Pancreas (tissue), 10 donors: ENCODE measurements at regions not wholly inside any gene's neighbourhood (a gene's known extent, or its start where the extent isn't known, plus 50 kb on each side); places are given as distances from the start of the nearest gene placed in this dataset.
A peak's percentile ranks its signal among the peaks of the same experiment; 100 is the strongest.

Experiments
- ATAC-seq, 4 donors: fragments of 200-7000 bp; cut with Tn5 transposase; one replicate each; pipeline versions ENCODE4 v1.8.0 to v1.9.1; 2020; ENCODE audit warnings: mild to moderate bottlenecking in 4 of 4, moderate library complexity in 4 of 4
- DNase-seq, 6 donors: peaks; one replicate each; pipeline ENCODE4 v3.0.0-alpha.2; 2020
- FAIRE-seq: peaks from 2 replicates; lab custom pipeline; 2012; peaks lifted over from hg19 to GRCh38; lab: Jason Lieb, UNC
- H3K27ac ChIP-seq, 4 donors: fragments of 200-600 bp; sonication (generic); 1 replicate in 3 of 4; 2 replicates in 1 of 4; pipeline versions ENCODE4 v1.5.0 to v1.8.0; 2020
- H3K27me3 ChIP-seq, 4 donors: fragments of 200-600 bp; one replicate each; pipeline ENCODE4 v1.8.0; 2021
- H3K36me3 ChIP-seq, 3 donors: fragments of 200-600 bp; sonication (generic) in 1 of 3; one replicate each; pipeline versions ENCODE4 v1.5.0 to v1.8.0; 2020 to 2021
- H3K4me1 ChIP-seq, 3 donors: fragments of 200-600 bp; one replicate each; pipeline ENCODE4 v1.8.0; 2021
- H3K4me3 ChIP-seq, 4 donors: fragments of 200-600 bp; sonication (generic) in 2 of 4; one replicate each; pipeline versions ENCODE4 v1.5.0 to v1.8.0; 2020 to 2021
- H3K9me3 ChIP-seq, 4 donors: fragments of 200-600 bp; one replicate each; pipeline ENCODE4 v1.8.0; 2021
- WGBS, 2 donors: extraction: QIAGEN DNeasy Blood & Tissue Kit; methylation state at CpG; one replicate each; pipeline ENCODE4 v1.1.7; 2013; 5-methylcytosine and 5-hydroxymethylcytosine counted together
- intact Hi-C, 3 donors: fragments of 100-400 bp; cut with DNase I; formaldehyde crosslinking; loops; one replicate each; pipeline versions ENCODE4 v1.11.1 to v1.14.2; 2022
- TF ChIP-seq, protein P1 (sequence below), 4 donors: fragments of 200-600 bp; sonication (generic) in 3 of 4; IDR thresholded peaks; one replicate each; pipeline versions ENCODE4 v1.5.0 to v1.8.0; 2021; ENCODE audit warnings: antibody characterized with exemption in 4 of 4
- donor health status: healthy with polysubstance abuse.
- donor health status: DM: no; HTN: no; CAD: no; lungs with moderate emphysema.
- donor health status: DM: no; HTN: no; CAD: no.
- donor health status: control.
- donor health status: control.
- donor health status: Bipolar disorder and iron deficiency.
- donor health status: DM: yes; HTN: yes; CAD: no.
- donor health status: DM: no; HTN: no; CAD: no.
- donor health status: DM: no; HTN: no; CAD: no.
- donor health status: DM: yes; HTN: yes; CAD: no.

GRCh38 chr6:71373943-71374342 is 85.3 kb downstream of the OGFRL1 start:
- Histone ChIP-seq H3K36me3 (peaks cover 0 to 20% (median 0%) of the 10 kb centered on the region in 3 donors), H3K9me3 (no peaks in the 10 kb centered on the region), H3K27me3 (no peaks in the 10 kb centered on the region), H3K27ac (no peak overlapping the region), H3K4me3 (no peak overlapping the region), H3K4me1 (peaks cover 5 to 24% (median 18%) of the 10 kb centered on the region in 3 donors)
- WGBS, 2 donors, result 84 to 91% methylated on average over 1 of the region's 1 CpG
- TF ChIP-seq, protein P1, sequence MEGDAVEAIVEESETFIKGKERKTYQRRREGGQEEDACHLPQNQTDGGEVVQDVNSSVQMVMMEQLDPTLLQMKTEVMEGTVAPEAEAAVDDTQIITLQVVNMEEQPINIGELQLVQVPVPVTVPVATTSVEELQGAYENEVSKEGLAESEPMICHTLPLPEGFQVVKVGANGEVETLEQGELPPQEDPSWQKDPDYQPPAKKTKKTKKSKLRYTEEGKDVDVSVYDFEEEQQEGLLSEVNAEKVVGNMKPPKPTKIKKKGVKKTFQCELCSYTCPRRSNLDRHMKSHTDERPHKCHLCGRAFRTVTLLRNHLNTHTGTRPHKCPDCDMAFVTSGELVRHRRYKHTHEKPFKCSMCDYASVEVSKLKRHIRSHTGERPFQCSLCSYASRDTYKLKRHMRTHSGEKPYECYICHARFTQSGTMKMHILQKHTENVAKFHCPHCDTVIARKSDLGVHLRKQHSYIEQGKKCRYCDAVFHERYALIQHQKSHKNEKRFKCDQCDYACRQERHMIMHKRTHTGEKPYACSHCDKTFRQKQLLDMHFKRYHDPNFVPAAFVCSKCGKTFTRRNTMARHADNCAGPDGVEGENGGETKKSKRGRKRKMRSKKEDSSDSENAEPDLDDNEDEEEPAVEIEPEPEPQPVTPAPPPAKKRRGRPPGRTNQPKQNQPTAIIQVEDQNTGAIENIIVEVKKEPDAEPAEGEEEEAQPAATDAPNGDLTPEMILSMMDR (IDR thresholded peaks at IDR 0.05), result no peak
- intact Hi-C loops, result no loop called here
- ATAC-seq (no peak), DNase-seq (no peak), FAIRE-seq (no peak)

DNA sequence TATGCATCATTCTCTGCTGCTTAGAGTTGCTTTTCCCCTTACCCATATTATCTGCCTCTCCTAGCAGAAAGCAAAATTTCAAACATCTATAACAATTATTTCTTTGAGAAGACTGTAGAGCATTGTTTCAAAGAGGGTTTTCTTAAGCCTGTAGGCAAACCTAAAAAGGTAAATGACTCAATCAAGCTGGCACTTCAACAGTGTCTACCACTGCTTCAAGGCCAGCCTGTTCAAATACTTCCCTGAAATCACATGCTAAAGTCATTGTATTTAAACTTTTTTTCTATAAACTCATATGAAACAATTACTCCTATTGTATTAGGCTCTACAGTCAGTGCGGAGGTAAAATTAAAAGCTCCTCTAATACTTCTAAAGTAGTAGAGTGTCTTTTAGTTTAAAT is 87.1 kb downstream of the OGFRL1 start:
- TF ChIP-seq, protein P1 (IDR thresholded peaks at IDR 0.05), result no peak
- FAIRE-seq (no peak), DNase-seq (peak in 3 of 6 donors; percentile 45 to 49 (median 45))

DNA sequence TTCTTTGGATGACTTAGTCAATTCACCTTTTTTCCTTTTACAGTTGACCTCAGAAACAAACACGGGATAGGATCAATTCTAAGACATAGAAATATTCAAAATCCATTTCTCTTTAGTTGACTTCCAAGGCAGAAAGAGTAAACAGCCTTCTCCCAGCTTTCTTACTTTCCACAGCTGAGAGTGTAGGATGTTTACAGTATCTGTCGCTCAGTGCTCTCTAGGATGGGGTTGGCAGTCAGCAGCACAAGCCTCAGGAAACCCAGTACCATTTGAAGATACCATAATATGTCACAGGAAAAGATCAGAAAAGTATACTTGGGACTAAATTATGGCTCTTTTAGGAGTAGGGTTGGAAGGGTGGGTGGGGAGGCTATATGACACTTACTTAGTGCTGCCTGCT is 88.2 kb downstream of the OGFRL1 start:
- no peaks in the 10 kb centered on the region for H3K27me3 ChIP-seq
- H3K27ac ChIP-seq, result peak overlapping the region in 2 of 4 donors; percentile 67 to 74
- DNase-seq (no peak), ATAC-seq (peak; percentile 43 to 77 (median 64)), FAIRE-seq (no peak)
- no peaks in the 10 kb centered on the region for H3K9me3 ChIP-seq
- H3K36me3 ChIP-seq, result peaks cover 0 to 13% (median 0%) of the 10 kb centered on the region in 3 donors
- peaks cover 5 to 24% (median 22%) of the 10 kb centered on the region in 3 donors for H3K4me1 ChIP-seq
- WGBS, 2 donors, result 36 to 52% methylated on average over 2 of the region's 2 CpGs
- H3K4me3 ChIP-seq, result no peak overlapping the region
- intact Hi-C loops, result no loop called here
- TF ChIP-seq, protein P1 (IDR thresholded peaks at IDR 0.05), result no peak

More for the DNA sequence above, 87.1 kb downstream of the OGFRL1 start:
- ATAC-seq, result peak; percentile 89 to 95 (median 94)
- H3K36me3 ChIP-seq, result peaks cover 0 to 20% (median 0%) of the 10 kb centered on the region in 3 donors
- H3K27ac ChIP-seq, result peak overlapping the region in 2 of 4 donors; percentile 67 to 74
- 21 to 35% methylated on average over 1 of the region's 1 CpG for WGBS, 2 donors
- H3K4me1 ChIP-seq, result peaks cover 5 to 24% (median 22%) of the 10 kb centered on the region in 3 donors
- no peaks in the 10 kb centered on the region for H3K9me3 ChIP-seq
- H3K27me3 ChIP-seq, result no peaks in the 10 kb centered on the region
- intact Hi-C loops, result no loop called here
- H3K4me3 ChIP-seq, result no peak overlapping the region

DNA sequence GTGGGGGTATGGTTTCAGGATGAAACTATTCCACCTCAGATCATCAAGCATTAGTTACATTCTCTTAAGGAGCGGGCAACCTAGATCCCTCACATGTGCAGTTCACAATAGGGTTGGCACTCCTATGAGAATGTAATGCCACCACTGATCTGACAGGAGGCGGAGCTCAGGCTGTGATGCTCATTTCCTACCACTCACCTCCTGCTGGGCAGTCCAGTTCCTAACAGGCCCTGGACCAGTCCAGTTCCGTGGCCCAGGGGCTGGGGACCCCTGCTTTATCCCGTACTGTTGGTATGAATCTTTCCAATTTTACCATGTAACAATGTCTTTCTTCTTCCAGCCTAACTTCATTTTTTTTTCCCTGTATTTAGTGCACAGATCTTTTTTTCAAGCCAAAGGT is 94.9 kb downstream of the OGFRL1 start:
- Histone ChIP-seq H3K27ac (no peak overlapping the region), H3K4me1 (peaks cover 0 to 21% (median 4%) of the 10 kb centered on the region in 3 donors), H3K9me3 (no peaks in the 10 kb centered on the region), H3K27me3 (no peaks in the 10 kb centered on the region), H3K36me3 (no peaks in the 10 kb centered on the region), H3K4me3 (no peak overlapping the region)
- TF ChIP-seq, protein P1 (IDR thresholded peaks at IDR 0.05), result no peak
- ATAC-seq (peak in 3 of 4 donors; percentile 40 to 57 (median 46)), DNase-seq (peak in 1 of 6 donors; percentile 24), FAIRE-seq (no peak)
- intact Hi-C loops, result loop anchor here in 2 of 3 donors (10.0 kb wide), 1 partner anchor 121 kb away; no protein-coding TSS in a partner anchor
- 76 to 80% methylated on average over 4 of the region's 4 CpGs for WGBS, 2 donors

DNA sequence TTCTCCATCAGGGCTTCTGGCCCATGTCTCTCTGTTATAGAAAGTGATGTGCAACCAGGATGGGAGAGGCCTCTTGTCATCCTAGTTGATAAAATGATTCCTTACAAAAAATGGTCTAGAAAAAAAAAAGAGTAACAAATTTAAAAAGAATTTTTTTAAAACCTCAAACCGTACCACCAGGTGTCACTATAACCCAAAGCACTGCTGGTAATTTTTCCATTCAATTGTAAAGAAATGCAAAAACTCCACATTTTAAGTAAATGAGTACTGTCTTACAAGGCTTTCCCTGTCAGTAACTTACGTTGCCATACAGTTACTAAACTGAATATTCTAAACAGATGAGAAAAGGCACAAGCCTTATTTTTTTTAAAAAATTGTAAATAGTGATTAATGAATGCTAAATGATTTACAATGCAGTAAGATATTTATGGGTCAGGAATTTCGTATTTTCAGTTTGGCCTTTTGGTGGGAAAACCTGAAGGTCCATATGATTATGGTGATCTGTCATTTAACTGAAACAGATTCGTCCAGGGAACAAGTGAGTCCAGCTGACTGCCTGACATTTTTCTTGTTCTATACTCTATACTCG is 95.4 kb downstream of the OGFRL1 start:
- 32% methylated on average over 5 of the region's 5 CpGs for WGBS, 2 donors
- TF ChIP-seq, protein P1 (IDR thresholded peaks at IDR 0.05), result peak; percentile 26 to 60 (median 36)
- DNase-seq (no peak), FAIRE-seq (peak; percentile 79), ATAC-seq (peak in 3 of 4 donors; percentile 56 to 73 (median 72))
- H3K27ac ChIP-seq, result no peak overlapping the region
- no peaks in the 10 kb centered on the region for H3K27me3 ChIP-seq
- intact Hi-C loops, result loop anchor here in 2 of 3 donors (10.0 kb wide), 1 partner anchor 121 kb away; no protein-coding TSS in a partner anchor
- peaks cover 0 to 21% (median 4%) of the 10 kb centered on the region in 3 donors for H3K4me1 ChIP-seq
- no peaks in the 10 kb centered on the region for H3K9me3 ChIP-seq
- H3K4me3 ChIP-seq, result no peak overlapping the region
- H3K36me3 ChIP-seq, result no peaks in the 10 kb centered on the region
